GM18519 (cell line): ENCODE measurements at regions not wholly inside any gene's neighbourhood (a gene's known extent, or its start where the extent isn't known, plus 50 kb on each side); places are given as distances from the start of the nearest gene placed in this dataset.

Experiments
- ATAC-seq: cut with Tn5 transposase; IDR thresholded peaks from one replicate; pipeline ENCODE4 v1.9.1; 2021; ENCODE audit warnings: mild to moderate bottlenecking, moderate library complexity; ENCODE audit not compliant: unreplicated experiment, low FRiP score

DNA sequence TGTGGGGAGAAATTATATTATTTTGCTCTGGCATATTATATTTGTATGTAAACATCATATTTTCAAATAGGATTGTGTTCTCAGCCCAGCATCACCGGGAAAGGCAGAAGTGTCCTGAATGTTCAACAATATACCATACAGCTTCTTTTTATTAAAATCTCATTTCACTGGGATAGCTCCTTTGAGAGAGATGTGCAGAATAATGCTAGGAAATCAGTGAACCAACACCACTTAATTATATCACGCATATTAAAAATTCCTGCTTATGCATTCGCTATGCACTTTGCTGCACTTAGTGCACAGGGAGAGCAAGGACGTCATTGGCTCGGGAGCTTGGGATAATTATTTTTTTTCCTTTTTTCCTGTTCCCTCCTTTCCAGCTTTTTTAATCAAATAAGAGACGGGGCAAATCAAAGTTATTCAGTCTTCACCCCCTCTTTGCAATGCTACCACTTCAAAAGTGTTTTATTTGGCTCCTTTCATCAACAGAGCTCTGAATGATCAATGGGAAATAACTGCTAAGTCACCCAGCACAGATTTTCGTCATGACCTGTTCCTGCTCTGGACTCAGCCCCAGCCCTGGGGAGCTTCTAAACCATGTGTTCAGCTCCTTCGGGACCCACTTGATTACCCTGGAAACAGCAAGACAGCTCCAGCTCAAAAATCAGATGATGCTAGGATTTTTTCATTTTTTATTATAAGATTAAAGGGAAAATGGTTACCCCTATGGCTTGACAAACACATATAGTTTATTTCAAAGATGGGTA is 165.5 kb upstream of the DUSP10 start:
- ATAC-seq: no peak

GRCh38 chr1:221905802-221906201 is 163.9 kb upstream of the DUSP10 start:
- ATAC-seq: no peak

- no peak for ATAC-seq
Measured at GRCh38 chr1:221904319-221904718, 162.4 kb upstream of the DUSP10 start.

- ATAC-seq: no peak
Measured at GRCh38 chr1:221903594-221903993, 161.7 kb upstream of the DUSP10 start.

DNA sequence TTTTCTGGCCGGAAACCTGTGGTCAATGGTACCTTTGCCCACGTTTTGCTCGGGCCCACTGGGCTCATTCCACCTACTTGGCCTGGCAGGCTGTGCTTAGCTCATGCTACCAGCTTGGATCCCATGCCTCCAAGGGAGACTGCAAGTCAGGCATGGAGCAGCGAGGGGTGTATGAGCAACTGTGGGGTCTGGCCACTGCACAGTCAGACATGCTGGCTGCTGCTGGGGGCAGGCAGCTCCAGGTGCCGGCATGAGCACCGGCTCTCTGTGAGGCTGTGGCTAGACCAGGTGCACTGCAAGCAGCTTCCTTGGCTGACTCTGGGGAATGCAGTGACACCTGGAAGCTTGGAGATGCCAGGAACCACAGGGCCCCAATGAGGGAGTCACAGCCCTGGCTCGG is 161.1 kb upstream of the DUSP10 start:
- ATAC-seq: no peak

DNA sequence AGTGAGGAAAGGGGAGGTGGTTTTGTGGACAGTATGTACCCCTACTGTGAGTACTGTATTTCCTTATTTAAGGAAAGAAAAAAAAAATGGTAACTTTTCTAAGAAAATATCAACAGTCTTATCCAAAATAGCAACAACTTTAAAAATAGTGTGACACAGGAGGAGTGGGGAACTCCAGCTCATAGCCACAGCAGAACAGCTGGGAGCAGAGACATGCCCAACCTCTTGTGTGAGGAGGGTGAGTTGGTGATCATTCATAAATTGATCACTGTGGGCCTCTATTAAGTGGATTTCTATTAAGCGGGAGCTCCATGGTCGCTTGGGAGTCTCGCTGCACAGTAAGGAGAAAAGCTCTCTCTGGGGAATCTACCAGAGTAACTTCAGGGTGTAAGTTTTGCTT is 158.8 kb upstream of the DUSP10 start:
- no peak for ATAC-seq

DNA sequence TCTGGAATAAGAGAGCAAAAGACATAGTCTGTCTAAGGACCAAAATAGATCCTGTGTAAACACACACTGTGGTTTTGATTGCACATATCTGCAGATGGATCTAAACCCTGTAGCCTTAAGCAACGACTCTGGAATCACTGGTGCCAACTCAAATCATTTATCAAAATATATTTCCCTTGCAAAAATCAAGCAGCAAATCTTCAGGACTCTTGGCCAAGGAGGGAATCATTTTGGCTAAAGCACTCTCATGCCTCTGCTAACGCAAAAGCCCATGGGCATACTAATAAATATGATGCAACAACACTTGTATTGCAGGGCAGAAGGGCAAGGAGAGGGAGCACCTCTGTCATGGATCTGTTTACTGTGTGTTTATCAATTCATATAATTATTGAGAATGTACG is 155.4 kb upstream of the DUSP10 start:
- no peak for ATAC-seq

DNA sequence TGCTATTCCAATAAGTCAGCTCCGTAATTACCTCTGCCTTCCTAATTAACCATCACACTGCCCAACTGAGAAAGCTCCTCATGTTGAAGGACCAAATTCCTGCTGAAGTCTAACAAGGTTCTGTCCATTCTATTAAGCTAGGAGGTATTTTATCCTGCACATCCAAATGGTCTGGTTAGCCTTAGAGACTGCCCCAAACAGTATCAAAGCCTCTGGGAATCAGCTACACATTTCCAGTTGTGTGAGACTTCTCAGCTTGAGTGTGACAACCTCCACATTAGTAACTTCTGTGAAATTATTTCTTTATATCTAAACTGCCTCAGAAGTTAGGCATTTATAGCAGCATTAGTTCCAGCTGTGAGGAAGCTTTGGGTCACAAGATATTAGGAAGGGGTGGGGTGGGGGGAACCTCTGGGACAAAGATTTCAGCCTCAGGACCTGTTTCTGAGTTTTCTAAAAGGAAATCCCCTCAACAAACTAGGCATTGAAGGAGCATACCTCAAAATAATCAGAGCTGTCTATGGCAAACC is 150.5 kb upstream of the DUSP10 start:
- no peak for ATAC-seq

DNA sequence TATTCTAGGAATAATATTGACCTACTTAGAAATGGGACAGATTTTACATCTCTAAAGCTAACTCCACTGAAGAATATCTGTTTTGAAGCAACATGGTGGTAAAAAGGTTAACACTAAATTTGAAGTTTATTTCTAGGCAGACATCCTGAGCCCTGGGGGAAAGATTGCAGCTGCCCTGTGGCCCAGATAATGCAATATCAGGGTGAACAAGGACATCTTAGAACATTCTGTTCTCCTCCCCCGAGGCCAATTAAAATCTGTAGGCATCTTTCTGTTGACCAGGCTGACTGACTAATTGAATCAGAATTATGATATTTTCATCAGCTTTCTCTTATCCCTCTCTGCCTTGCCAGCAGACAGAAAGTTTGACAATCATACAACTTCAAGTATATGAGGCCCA is 149.8 kb upstream of the DUSP10 start:
- ATAC-seq: no peak

- ATAC-seq: no peak
Measured at GRCh38 chr1:221888801-221889200, 146.9 kb upstream of the DUSP10 start.

GRCh38 chr1:221888218-221888617 is 146.3 kb upstream of the DUSP10 start:
- ATAC-seq: no peak

DNA sequence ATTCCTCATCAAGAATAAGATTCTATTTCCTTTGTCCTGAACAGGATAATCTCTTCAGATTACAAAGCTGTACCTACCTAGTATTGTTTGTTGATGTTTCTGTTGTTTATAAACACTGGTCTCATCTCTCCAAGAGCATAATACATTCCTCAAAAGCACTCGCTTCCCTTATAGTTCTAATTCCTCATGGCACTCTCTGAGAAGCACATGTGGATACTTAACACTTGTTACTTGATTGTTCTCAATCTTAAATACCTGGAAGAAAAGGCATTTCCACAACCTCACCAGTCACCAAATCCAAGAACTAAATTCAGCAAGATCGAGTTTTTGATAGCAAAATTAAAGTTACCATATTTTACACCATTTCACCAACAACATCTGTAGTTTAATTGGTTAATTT is 145.9 kb upstream of the DUSP10 start:
- ATAC-seq: no peak

GRCh38 chr1:221887415-221887746 is 145.5 kb upstream of the DUSP10 start:
- no peak for ATAC-seq

- ATAC-seq: no peak
Measured at GRCh38 chr1:221886743-221887414, 145.0 kb upstream of the DUSP10 start.

- ATAC-seq: no peak
Measured at GRCh38 chr1:221886311-221886710, 144.4 kb upstream of the DUSP10 start.

DNA sequence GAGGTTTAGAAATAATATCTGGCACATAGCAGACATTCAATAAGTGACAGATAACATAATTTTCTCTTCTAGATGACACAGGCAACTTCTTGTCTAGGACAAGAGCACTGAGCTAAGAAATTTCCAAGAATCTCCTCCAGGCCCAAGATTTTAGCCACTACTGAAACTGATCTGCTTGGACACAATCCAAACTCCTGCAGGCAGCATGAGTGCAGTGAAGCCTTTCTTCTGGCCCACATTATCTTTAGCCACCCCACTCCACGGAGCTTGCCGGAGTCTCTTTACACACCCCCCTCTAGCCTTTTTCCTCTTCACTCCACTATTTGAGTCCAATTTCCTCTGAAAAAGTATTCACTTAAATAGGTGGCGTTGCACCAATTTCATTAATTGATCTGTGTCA is 142.9 kb upstream of the DUSP10 start:
- no peak for ATAC-seq

DNA sequence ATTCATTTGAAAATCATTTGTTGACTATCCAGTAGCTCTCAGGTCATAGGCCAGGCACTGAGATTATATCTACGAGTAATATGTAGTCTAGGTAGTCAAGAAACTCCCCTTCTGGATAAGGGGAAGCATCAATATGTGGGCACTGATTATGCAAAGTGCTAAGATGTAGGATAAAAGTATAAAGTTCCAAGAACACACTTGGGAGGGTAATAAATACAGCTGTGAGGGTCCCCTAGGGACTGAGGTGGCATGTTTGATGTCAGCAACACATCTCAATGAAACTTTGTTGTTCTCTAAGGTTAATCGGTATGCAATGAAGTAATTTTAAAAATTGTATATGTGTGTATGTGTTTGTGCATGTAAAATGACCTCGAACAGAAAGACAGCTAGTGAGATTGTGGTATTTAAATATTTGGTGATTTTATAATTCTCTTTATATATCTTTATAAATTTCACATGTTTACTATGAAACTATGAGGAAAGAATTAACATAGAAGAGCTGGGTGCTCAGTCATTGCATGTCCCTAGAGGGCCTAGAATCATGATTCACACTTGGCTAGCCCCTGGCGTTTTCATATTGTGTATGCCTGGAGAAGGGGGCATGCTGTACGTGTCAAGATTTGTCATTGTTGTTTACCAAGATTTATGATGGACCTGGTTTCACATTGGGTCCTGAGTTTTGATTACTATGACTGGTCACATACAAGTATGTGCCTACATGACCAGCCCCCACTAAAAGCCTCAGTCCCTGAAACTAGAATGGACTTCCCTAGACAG is 140.1 kb upstream of the DUSP10 start:
- no peak for ATAC-seq

DNA sequence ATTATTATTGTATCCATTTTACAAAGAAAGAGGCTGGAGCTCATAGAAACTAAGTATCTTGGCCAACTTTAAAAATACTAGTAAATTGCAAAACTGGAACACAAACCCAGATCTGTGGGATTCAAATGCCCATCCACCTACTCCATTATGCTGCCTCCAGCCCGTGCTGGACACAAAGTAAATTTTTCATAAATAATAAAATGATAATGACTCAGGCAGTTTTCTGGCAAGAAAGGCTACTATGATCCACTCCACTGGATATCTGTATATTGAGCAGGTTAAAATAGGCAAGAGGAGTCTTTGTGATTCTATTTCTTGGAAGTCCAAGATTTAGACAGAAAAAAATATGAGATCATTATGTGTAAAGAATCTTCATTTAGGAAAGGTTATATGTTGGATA is 138.3 kb upstream of the DUSP10 start:
- ATAC-seq: no peak

- peak; percentile 83 for ATAC-seq
Measured at GRCh38 chr1:221878134-221878533, 136.2 kb upstream of the DUSP10 start.

DNA sequence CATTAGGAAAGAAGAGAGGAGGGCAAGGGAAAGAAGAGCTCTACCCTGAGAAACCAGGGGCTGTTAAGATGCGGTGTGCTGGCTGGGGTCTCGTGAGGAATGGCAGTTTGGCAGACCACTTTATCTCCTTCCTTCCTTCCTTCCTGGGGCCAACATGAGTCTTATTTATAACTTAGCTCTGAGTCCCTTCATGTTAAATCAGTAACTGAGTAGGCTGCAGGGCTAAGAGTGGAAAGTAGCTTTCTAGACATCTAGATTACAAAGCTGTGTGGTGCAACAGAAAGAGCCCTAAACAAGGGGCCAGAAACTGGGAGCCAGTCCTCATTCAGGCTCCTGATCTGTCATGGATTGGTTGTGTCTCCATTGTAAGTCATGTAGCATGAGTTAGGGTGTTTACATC is 135.4 kb upstream of the DUSP10 start:
- no peak for ATAC-seq

DNA sequence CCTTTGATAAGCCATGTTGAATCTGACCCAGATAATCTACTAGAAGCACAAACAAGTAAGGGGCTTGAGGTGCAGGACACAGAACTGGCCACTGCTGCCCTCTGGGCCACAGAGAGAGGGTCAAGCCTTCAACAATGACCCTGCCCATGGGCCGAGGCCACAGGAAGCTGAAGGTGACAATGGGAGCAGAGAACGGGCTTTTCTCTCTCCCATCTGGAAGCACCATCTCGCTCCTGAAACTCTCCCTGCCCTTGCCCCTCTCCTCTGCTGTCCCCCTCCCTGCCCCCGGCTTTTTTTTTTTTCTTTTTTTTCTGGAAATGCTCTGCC is 133.1 kb upstream of the DUSP10 start:
- ATAC-seq: no peak
